ENCODE measurements at regions not wholly inside any gene's neighbourhood (a gene's known extent, or its start where the extent isn't known, plus 50 kb on each side); places are given as distances from the start of the nearest gene placed in this dataset.
"Not testable (repeated sequence)": the region's sequence is repeated elsewhere in the genome, so short reads cannot be mapped to it uniquely, and the experiment has no call there.

DNA sequence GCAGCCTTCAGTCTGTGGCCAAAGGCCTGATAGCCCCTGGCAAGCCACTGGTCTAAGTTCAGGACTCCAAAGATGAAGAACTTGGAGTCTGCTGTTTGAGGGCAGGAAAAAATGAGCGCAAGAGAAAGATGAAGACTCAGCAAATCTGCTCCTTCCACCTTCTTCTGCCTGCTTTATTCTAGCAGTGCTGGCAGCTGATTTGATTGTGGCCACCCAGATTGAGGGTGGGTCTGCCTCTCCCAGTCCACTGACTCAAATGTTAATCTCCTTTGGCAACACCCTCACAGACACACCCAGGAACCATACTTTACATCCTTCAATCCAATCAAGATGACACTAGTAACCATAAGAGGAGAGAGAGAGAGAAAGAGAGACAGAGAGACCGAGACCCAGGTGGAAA lies 127.6 kb downstream of the UTP18 start:
- no peak for DNase-seq
- no peak for ATAC-seq

DNA sequence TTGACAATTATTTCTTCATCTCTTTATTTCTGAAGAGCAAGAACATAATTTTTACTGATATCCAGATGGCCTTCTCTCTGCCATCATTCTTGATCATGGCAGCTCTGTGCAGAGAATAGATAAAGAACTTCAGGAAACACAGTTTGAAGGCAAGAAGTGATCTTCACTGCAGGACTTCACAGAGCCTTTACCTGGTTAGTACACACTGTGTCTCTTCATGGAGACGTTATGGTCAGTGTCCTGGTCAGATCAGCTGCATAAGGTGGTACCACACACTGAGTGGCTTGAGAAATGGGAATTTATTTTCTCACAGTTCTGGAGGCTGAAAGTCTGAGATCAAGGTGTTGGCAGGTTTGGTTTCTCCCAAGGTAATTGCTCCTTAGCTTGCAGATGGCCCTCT lies 129.5 kb downstream of the UTP18 start:
- DNase-seq: no peak
- ATAC-seq: no peak

DNA sequence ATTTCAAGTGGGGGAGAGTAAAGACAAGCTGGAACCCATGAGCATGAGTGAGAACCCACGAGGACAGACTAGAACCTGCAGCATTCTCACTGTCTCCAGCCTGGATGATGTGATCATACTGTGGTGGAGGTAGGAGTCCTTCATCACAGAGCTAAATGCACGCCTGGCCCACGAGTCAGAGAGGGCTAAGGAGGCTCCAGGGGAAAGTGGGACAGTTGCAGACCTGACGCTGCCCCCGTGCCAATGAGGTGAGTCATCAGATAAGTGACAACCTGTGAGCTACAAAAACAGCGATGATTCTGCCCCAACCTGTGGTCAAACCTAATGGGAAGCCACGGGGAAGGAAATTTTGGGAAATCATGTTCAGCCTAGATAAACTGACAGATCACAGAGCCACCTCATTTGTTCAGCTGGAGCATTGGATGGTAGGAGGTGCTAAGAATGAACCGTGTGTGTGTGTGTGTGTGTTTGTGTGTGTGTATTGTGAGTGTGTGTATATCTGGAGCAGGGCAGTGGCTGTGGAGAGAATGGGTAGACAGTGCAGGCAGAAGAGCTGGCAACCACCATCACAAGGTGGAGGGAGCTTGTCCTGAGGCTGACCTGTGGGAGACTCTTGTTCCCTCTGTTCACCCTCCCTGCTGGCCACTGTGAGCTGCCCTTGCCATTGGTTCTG lies 131.8 kb downstream of the UTP18 start:
- DNase-seq (no peak), ATAC-seq (no peak)

GRCh38 chr17:51395621-51396020 lies 135.3 kb downstream of the UTP18 start:
- DNase-seq: no peak
- no peak for ATAC-seq

DNA sequence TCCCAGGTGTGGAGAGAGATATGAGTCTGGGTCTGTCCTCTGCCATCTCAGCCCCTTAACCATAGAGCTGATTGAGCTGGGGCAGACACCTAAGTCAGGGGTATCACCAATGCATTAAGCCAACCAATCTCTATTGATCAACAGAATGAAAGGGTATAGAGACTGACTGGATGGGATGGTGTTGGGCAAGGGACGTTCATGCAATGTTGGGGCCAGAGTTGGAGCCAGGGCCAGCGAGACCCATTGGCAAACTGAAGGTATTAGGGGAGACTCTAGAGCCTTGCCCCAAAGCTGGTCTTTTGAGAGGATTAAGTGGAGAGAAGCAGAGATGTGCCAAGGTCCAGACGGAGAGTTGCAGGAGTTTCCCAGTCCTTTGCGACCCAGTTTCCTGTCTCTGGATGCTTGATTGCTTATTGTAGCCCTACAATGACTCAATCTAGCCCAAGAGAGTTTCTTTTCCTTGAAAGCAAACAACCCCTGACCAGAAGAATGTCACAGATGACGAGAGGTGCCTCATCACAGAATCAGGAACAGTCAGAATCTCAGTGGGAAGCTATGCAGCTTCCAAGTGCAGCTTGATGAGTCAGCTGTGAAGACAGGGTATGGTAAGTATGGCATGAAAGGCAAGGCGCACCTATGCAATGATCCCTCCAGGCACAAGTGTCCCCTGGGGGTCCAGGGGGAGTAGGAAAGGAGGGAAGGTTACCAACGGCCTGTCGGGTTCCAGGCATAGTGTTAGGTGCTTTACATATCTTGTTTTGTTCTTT lies 137.2 kb downstream of the UTP18 start:
- DNase-seq (no peak), ATAC-seq (no peak)

DNA sequence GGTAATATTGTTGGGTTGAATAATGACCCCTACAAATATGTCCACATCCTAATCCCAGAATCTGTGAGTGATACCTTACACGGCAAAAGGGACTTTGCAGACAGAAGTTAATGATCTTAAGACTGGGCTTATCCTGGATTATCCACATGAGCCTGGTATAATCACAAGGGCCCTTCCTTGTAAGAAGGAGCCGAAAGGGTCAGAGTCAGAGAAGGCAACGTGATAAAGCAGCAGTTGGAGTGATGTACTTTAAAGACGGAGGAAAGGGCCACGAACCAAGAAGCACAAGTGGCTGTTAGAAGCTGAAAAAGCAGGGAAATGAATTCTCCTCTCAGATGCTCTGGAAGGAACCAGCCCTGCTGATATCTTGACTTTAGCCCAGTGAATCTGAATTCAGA lies 137.8 kb downstream of the UTP18 start:
- no peak for ATAC-seq
- DNase-seq: no peak

DNA sequence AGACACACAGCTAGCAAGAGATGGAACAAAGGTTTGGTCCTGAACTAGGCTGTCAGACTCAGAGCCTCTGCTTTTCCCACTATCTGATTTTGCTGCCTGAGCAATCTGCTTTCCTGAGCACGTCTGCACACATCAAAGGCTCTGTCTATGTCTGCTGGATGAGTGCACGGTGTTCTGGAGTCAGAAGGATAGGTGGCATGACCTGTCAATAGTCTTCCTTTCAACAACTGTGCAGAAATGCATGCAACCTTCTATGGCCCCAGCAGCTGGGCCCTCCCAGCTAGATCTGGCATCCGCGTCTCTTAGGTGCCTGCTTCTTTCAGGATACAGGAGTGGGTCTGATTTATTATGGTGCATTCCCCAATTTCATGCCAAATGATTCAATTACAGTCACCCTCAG lies 138.3 kb downstream of the UTP18 start:
- no peak for ATAC-seq
- no peak for DNase-seq

- ATAC-seq (no peak), DNase-seq (no peak)
Measured at GRCh38 chr17:51401279-51401678, 140.9 kb downstream of the UTP18 start.

DNA sequence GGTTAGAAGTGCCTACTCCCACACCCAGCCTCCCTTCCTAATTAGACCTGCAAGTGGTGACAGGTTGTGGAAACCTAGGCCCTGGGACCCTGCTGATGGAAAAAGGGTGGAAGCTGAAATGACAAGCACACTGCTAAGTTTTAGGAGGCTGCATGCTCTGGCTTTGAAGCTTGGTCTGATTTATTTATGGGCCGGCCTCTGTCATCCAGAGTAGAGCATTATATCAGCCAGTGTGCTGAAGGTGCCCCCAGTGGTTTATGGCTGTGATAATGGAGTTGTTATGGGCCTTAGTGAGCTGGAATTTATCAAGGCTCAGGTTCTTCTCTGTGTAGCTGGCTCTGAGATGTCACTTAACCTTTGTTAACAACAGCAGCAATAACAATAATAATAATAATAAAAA lies 142.6 kb downstream of the UTP18 start:
- no peak for DNase-seq
- no peak for ATAC-seq

- no peak for ATAC-seq
Measured at GRCh38 chr17:51407576-51407975, 147.2 kb downstream of the UTP18 start.

DNA sequence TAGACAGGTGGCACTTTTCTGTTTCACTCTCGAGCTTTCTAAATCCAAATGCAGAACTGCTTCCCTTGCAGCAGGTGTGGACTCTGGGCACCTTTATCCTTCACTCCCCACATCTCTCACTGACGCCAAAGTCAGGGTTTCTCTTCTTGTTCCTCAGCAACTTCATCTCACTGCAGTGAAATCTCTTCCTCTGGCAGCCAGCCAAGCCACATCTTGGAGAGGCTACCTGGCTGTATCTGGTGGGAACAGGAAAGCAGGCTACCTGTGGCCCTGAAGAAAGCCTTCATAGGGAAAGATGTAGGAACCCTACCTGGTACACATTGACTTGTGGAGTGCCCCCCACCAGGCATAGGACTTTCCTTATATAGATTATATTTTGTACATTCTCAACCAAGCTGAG lies 159.1 kb downstream of the UTP18 start:
- ATAC-seq (no peak), DNase-seq (no peak)

More at GRCh38 chr17:51407576-51407975, 147.2 kb downstream of the UTP18 start:
- DNase-seq: no peak

DNA sequence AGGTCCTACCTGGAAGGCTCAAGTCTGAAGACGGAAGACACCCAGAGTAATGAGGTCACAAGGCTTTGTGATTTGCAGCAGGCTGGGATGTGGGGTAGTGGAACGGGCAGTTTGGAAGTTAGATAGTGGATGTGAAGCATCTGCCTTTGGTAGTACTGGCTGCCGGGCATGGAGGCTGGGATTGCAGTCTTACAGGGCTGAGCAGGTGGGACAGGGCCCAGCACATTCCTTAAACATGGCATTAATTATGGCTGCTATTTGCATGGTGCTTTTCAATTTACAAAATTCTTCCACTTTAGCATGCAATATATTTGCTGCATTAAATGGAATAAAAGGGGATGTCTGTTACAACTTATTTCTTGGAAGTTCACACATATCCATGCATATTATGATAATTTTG lies 161.2 kb downstream of the UTP18 start:
- no peak for DNase-seq
- ATAC-seq: no peak

DNA sequence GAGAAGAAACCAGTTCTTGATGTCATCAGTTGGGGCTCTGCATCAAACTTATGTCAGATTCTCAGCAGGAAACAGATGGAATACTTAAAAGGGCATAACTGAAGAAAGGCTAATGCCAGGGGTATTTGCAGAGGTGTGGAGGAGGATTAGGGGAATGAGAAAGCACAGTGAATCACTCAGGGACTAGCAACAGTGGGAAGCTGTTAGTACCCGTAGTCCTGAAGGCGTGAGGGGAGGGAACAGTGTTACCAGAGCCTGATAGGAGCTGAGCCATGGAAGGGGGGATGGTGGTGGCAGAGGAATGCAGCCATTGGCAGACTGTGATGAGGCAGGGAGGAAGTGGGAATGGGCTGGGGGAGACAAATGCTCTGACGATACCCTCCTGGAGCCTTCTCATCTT lies 162.3 kb downstream of the UTP18 start:
- ATAC-seq: no peak

DNA sequence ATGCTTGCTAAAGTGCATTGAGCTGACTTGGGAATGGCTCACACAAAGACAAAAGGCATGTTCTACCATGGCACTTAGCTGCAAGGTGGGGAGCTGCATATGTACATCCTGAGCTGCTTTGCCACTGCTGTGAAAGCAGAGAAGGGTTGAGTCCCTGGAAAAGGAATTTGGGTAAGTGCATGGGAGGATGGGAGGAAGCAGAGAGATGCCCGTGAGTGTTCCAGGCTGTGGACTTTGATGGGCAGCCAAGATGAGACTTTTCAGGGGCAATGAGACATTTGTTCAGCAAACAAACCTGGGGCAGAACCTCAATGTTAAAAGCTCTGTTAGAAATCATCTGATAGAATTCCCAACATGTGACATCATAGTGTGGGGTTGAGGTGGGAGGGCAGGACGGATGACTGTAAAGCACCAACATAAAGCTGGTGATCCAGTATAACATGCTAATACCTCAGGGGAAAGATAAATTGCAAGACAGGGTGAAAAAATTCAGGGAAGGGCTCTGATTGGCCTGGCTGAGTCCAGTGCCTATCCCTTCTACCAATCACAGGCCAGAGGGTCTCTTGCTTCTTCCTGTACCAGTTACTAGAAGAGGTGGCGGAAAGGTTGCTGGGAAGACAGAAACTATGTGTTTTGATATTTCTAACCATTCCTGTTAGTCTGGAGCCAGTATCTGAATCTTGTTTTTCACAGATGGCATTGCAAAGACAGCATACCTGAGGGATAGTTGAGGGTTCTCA lies 163.2 kb downstream of the UTP18 start:
- ATAC-seq (no peak), DNase-seq (no peak)

More for the DNA sequence above, 162.3 kb downstream of the UTP18 start:
- DNase-seq: no peak

DNA sequence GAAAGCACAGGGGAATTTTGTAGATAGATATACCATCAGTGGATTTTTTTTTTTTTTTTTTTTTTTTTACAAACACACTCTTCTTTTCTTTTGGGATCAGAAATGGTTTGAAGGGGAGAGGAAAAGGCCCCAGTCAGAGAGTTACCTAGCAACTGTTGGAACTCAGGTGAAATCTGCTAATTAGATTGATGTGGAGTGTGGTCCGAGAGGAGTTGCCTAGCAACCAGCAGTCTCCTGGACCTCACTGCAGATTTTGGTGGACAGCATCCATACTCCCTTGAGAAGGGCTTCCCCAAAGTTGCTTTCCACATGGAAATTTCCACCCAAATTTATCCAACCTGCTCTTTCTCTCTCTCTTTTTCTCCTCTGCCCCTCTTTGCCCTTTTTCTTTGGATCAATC lies 165.4 kb downstream of the UTP18 start:
- ATAC-seq (no peak), DNase-seq (no peak)

DNA sequence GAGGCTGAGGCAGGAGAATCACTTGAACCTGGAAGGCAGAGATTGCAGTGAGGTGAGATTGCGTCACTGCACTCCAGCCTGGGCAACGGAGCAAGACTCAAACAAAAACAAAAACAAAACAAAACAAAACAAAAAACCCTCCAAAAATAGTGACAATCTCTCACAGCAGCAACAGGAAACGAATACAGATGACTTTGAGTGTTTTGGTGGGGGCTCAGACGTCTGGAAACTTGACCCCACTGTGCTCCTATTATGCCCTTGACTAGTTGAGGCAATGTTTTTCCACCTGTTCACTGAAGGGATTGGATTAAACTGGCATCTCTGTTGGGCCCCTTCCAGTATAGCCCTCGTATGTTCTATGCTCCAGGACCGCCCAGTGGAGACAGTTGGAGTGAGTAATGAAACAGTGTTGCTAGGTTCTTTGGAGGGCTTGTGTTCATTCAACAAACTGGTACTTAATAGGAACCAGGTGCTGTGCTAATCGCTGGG lies 167.0 kb downstream of the UTP18 start:
- DNase-seq (no peak), ATAC-seq (peak; percentile 22)

DNA sequence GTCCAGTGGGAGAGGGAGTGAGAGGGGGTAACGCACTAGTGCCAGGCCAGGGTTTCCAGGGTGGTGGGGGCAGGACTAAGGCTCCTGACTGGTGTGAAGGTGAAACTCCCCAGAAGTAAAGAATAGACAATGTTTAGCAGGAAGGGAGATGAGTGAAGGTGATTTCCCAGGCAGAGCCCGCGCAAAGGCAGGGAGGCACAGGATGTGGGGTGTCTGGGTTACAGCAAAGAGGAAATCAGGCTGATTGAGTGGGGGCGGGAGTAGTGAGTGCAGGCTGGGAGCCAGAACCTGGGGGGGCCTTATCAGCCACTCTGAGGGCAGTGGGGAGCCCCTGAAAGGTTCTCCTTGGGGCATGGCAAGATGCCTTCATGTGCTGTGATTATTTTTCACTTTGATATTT lies 167.5 kb downstream of the UTP18 start:
- peak; percentile 65 for DNase-seq
- ATAC-seq: peak; percentile 90

- DNase-seq (no peak), ATAC-seq (no peak)
Measured at GRCh38 chr17:51428668-51429495, 168.5 kb downstream of the UTP18 start.

DNA sequence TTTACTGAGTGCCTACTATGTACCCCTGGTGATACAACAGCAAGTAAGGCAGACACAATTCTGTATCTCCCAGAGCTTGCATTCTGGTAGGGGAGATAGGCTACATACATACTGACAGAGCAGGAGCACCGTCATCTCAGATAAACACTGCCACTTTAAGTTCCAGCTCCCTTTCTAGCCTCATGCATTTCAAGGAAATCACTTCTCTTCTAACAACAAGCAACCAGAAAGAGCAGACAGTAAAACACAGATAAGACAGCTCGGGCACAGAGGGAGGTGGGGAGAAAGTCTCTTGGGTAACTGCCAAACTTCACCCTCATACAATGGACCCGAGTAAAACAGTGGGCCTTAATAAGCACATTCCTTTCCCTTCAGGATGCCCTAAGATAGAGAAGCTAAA lies 169.6 kb downstream of the UTP18 start:
- not testable (repeated sequence) for ATAC-seq, DNase-seq

DNA sequence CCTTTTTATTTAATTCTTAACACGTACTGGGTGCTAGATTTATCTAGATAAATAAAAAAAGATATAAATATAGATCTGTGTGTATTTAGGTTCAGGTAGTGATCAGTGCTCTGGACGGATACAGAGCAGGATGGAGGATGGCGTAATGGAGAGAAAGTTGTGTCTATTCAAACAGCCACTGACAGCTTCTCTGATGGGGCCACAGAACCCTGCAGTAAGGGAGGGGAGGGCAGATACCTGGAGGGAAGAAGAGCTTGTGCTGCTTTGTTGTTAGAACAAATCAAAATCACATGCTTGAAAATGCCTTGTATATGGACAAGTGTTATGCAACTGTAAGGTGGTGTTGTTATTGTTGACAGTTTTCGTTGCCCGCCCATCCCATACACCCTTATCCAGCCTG lies 170.2 kb downstream of the UTP18 start:
- no peak for ATAC-seq
- DNase-seq: no peak

GRCh38 chr17:51434434-51435170 lies 174.3 kb downstream of the UTP18 start:
- DNase-seq (no peak), ATAC-seq (no peak)

Measured in stimulated activated naive CD8-positive, alpha-beta T cell treated with anti-CD3 and anti-CD28 coated beads, Interleukin-15, Interleukin-2, amounts not matched to agents 100 U/mL and 50 U/mL, for 24 hours (primary cell).